Thyroid gland (tissue), 4 donors: ENCODE measurements at regions not wholly inside any gene's neighbourhood (a gene's known extent, or its start where the extent isn't known, plus 50 kb on each side); places are given as distances from the start of the nearest gene placed in this dataset.

Source experiments
- DNase-seq, 2 donors: peaks; one replicate each; pipeline ENCODE4 v3.0.0-alpha.2; 2019
- H3K27ac ChIP-seq, 3 donors: fragments of 200-600 bp; sonication (generic); 1 replicate in 2 of 3; 2 replicates in 1 of 3; pipeline ENCODE4 v1.5.1; 2016 to 2019; ENCODE audit warnings: mild to moderate bottlenecking in 1 of 3, moderate library complexity in 1 of 3
- H3K27me3 ChIP-seq: fragments of 200-600 bp; sonication (generic); one replicate; pipeline ENCODE4 v1.5.1; 2019
- H3K36me3 ChIP-seq, 2 donors: fragments of 200-600 bp; sonication (generic); one replicate each; pipeline ENCODE4 v1.5.1; 2016 to 2019
- H3K4me1 ChIP-seq, 2 donors: fragments of 200-600 bp; sonication (generic); one replicate each; pipeline ENCODE4 v1.5.1; 2017 to 2019
- H3K4me3 ChIP-seq, 3 donors: fragments of 200-600 bp; sonication (generic); replicated peaks in 1 of 3; 1 replicate in 2 of 3; 2 replicates in 1 of 3; pipeline ENCODE4 v1.5.1; 2016; ENCODE audit warnings: mild to moderate bottlenecking in 1 of 3
- H3K9me3 ChIP-seq: fragments of 200-600 bp; sonication (generic); one replicate; pipeline ENCODE4 v1.5.1; 2017
- POLR2A ChIP-seq, 2 donors: fragments of 450-650 bp; IDR thresholded peaks; one replicate each; pipeline ENCODE4 v1.6.1; 2017; ENCODE audit warnings: antibody characterized with exemption in 2 of 2, mild to moderate bottlenecking in 2 of 2, moderate library complexity in 1 of 2
- WGBS, 2 donors: methylation state at CpG; one replicate each; pipeline ENCODE4 v1.1.5; 2017; 5-methylcytosine and 5-hydroxymethylcytosine counted together
- intact Hi-C: fragments of 100-400 bp; cut with DNase I; formaldehyde crosslinking; loops from one replicate; pipeline ENCODE4 v1.15.1; 2023
- TF ChIP-seq, protein P1 (sequence below), 6 experiments: fragments of 200-600 bp in 3 of 6; fragments of 450-650 bp in 3 of 6; sonication (generic) in 3 of 6; IDR thresholded peaks; one replicate each; pipeline ENCODE4 v1.5.1; 2016 to 2019; ENCODE audit warnings: antibody characterized with exemption in 6 of 6, mild to moderate bottlenecking in 2 of 6, inconsistent platforms in 1 of 6, moderate library complexity in 1 of 6

DNA sequence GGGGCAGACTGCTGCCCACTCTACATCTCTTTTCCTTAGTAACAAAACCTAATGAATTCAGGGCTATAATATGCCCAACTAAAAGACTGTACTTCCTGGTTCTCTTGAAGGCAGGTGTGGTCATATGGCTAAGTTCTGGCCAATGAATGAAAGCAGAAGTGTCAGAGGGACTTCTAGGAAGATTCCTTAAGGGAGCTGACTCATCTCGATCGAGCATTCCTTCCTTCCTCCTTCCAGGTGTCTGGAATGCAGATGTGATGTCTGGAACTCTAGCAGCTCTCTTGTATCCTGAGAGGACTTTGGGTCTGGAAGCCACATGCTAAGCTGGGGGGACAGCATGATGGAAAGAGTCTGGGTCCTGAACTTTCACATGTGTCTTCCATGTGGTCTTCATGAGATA is 116.2 kb upstream of the STX18 start:
- 89 to 98% methylated on average over 2 of the region's 2 CpGs for WGBS, 2 donors

DNA sequence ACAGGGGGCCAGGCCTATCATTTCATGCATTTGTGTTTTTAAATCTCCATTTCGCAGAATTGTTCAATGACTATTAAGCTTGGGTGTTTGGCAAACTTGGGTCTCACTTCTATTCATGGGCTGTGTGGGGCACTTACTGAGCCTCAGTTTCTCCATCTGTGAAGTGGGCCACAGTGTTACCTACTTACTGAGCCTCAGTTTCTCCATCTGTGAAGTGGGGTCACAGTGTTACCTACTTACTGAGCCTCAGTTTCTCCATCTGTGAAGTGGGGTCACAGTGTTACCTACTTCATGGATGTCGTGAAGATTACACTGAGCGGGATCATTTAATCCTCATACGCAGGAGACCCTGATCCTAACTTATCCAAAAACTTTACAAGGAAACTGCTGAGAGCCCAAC is 115.1 kb upstream of the STX18 start:
- no peaks in the 10 kb centered on the region for H3K9me3 ChIP-seq
- intact Hi-C loops, result no loop called here
- H3K27me3 ChIP-seq, result no peaks in the 10 kb centered on the region
- no peaks in the 10 kb centered on the region for H3K4me1 ChIP-seq
- 96 to 100% methylated on average over 4 of the region's 4 CpGs for WGBS, 2 donors
- no peak overlapping the region for H3K27ac ChIP-seq
- no peak for DNase-seq
- TF ChIP-seq POLR2A (IDR thresholded peaks at IDR 0.05), result no peak
- TF ChIP-seq, protein P1, sequence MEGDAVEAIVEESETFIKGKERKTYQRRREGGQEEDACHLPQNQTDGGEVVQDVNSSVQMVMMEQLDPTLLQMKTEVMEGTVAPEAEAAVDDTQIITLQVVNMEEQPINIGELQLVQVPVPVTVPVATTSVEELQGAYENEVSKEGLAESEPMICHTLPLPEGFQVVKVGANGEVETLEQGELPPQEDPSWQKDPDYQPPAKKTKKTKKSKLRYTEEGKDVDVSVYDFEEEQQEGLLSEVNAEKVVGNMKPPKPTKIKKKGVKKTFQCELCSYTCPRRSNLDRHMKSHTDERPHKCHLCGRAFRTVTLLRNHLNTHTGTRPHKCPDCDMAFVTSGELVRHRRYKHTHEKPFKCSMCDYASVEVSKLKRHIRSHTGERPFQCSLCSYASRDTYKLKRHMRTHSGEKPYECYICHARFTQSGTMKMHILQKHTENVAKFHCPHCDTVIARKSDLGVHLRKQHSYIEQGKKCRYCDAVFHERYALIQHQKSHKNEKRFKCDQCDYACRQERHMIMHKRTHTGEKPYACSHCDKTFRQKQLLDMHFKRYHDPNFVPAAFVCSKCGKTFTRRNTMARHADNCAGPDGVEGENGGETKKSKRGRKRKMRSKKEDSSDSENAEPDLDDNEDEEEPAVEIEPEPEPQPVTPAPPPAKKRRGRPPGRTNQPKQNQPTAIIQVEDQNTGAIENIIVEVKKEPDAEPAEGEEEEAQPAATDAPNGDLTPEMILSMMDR (IDR thresholded peaks at IDR 0.05), result no peak
- no peaks in the 10 kb centered on the region for H3K36me3 ChIP-seq
- H3K4me3 ChIP-seq, result no peak overlapping the region

More for the DNA sequence above, 116.2 kb upstream of the STX18 start:
- TF ChIP-seq, protein P1 (IDR thresholded peaks at IDR 0.05), result no peak
- TF ChIP-seq POLR2A (IDR thresholded peaks at IDR 0.05), result no peak
- no peaks in the 10 kb centered on the region for H3K27me3 ChIP-seq
- H3K27ac ChIP-seq, result no peak overlapping the region
- H3K4me3 ChIP-seq, result no peak overlapping the region
- H3K9me3 ChIP-seq, result no peaks in the 10 kb centered on the region
- no peaks in the 10 kb centered on the region for H3K36me3 ChIP-seq
- intact Hi-C loops, result no loop called here
- no peak for DNase-seq
- no peaks in the 10 kb centered on the region for H3K4me1 ChIP-seq

DNA sequence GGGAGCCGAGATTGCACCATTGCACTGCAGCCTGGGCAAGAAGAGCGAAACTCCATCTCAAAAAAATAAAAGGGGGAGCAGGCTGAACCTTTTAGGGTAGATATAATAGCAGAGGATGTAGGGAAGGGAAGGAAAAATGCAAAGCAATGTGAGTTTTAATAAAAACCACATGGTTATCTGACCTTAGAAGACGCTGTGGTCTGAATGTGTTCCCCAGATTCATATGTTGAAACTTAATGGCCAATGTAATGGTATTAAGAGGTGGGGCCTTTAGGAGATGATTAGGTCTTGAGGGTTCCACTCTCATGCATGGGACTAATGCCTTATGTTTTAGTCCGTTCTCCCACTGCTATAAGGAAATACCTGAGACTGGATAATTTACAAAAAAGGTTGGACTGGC is 114.1 kb upstream of the STX18 start:
- no peak for TF ChIP-seq POLR2A (IDR thresholded peaks at IDR 0.05)
- TF ChIP-seq, protein P1 (IDR thresholded peaks at IDR 0.05), result no peak
- H3K4me1 ChIP-seq, result no peaks in the 10 kb centered on the region
- no peaks in the 10 kb centered on the region for H3K36me3 ChIP-seq
- no peak for DNase-seq
- intact Hi-C loops, result no loop called here
- H3K27me3 ChIP-seq, result no peaks in the 10 kb centered on the region
- 94 to 95% methylated on average over 4 of the region's 4 CpGs for WGBS, 2 donors
- no peaks in the 10 kb centered on the region for H3K9me3 ChIP-seq
- no peak overlapping the region for H3K4me3 ChIP-seq
- H3K27ac ChIP-seq, result no peak overlapping the region

DNA sequence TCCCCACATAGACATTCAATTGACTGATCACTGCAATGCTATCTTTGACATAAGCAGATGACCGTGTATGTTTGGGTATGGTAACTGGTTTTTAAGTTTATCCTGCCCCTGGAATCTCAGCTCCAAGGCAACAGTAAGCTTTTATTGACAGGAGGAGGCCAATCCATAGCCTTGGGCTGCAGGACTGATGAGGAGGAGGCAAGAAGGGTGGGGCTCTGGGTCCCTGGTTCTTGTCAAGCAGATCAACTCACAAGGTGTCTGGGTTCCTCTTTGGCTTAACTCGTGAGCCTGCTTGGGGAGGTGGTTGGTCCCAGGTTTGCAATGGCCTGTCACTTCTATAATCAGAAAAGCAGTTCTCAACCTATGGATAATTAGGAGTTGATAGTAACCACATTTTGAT is 113.2 kb upstream of the STX18 start:
- no peak for TF ChIP-seq POLR2A (IDR thresholded peaks at IDR 0.05)
- TF ChIP-seq, protein P1 (IDR thresholded peaks at IDR 0.05), result no peak
- 82 to 84% methylated on average over 2 of the region's 2 CpGs for WGBS, 2 donors
- Histone ChIP-seq H3K27ac (no peak overlapping the region), H3K36me3 (no peaks in the 10 kb centered on the region), H3K27me3 (no peaks in the 10 kb centered on the region), H3K4me1 (no peaks in the 10 kb centered on the region), H3K4me3 (no peak overlapping the region), H3K9me3 (no peaks in the 10 kb centered on the region)
- no peak for DNase-seq
- intact Hi-C loops, result no loop called here

DNA sequence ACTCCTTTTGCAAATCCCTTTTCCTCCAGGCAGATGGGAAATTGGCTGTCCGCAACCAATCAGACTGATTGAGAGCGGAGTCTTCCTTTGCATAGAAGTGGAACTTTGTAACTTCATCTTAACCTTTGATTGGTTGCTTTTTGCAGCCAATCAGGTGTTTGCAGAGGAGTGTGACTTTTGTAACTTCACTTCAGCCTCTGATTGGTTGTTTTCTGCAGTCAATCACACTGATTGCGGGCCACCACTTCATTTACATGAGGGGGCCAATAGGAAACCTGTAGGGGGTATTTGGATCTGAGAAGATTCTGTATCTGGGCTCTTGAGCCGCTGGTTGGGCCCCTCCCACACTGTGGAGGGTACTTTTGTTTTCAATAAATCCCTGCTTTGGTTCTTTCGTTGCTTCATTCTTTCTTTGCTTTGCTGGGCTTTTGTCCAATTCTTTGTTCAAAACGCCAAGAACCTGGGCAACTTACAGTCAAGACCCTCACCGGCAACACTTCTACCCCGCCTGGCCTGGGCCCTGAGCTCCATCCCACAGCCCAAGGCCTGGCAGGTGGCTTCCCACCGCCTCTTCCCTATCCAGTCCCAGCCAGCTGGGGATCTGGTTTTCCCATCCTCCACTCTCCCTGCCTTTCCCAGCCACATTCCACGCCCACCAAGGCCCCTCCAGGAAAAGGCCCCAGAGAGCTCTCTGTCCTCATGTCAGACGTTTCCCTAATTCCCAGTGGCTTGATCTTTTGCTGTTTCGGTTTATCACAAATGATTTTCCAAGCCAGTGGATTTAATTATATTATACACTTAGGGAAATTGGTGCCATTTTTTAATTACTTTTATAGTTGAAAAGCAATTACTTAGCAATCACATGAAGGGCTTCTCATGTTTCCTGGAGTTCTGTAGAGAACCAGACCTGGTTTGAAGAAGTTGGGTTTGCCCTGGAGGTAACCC is 110.2 kb upstream of the STX18 start:
- intact Hi-C loops, result no loop called here

More for the DNA sequence above, 110.2 kb upstream of the STX18 start:
- H3K36me3 ChIP-seq, result no peaks in the 10 kb centered on the region
- H3K4me1 ChIP-seq, result no peaks in the 10 kb centered on the region
- H3K27me3 ChIP-seq, result no peaks in the 10 kb centered on the region
- no peak for DNase-seq
- no peak for TF ChIP-seq POLR2A (IDR thresholded peaks at IDR 0.05)
- TF ChIP-seq, protein P1 (IDR thresholded peaks at IDR 0.05), result no peak
- H3K27ac ChIP-seq, result no peak overlapping the region
- no peaks in the 10 kb centered on the region for H3K9me3 ChIP-seq
- WGBS, 2 donors, result 70 to 73% methylated on average over 12 of the region's 12 CpGs
- H3K4me3 ChIP-seq, result no peak overlapping the region
